Fibroblast of gingiva (primary cell): ENCODE measurements at regions not wholly inside any gene's neighbourhood (a gene's known extent, or its start where the extent isn't known, plus 50 kb on each side); places are given as distances from the start of the nearest gene placed in this dataset.
A peak's percentile ranks its signal among the peaks of the same experiment; 100 is the strongest.

Source experiments
- DNase-seq: peaks from one replicate; pipeline ENCODE4 v3.0.0-alpha.2; 2011; ENCODE audit warnings: low read depth

GRCh38 chr6:138577151-138577915 lies 78.0 kb upstream of the NHSL1 start:
- no peak for DNase-seq

- DNase-seq = no peak
These were observed 80.7 kb upstream of the NHSL1 start for GRCh38 chr6:138580040-138580439.

GRCh38 chr6:138580801-138581200 lies 81.5 kb upstream of the NHSL1 start:
- DNase-seq = no peak

GRCh38 chr6:138582573-138582972 lies 83.3 kb upstream of the NHSL1 start:
- no peak for DNase-seq

GRCh38 chr6:138586638-138587037 lies 87.3 kb upstream of the NHSL1 start:
- no peak for DNase-seq

- DNase-seq = peak; percentile 68
These were observed 89.6 kb upstream of the NHSL1 start for GRCh38 chr6:138588805-138589434.

- peak; percentile 65 for DNase-seq
These were observed 91.8 kb upstream of the NHSL1 start for GRCh38 chr6:138590796-138591709.

- no peak for DNase-seq
These were observed 93.4 kb upstream of the NHSL1 start for GRCh38 chr6:138592749-138593123.

GRCh38 chr6:138593124-138593877 lies 94.0 kb upstream of the NHSL1 start:
- DNase-seq = peak; percentile 95

GRCh38 chr6:138593909-138594757 lies 94.8 kb upstream of the NHSL1 start:
- no peak for DNase-seq

- no peak for DNase-seq
These were observed 95.5 kb upstream of the NHSL1 start for GRCh38 chr6:138594758-138595140.

- DNase-seq = peak; percentile 34
These were observed 96.8 kb upstream of the NHSL1 start for GRCh38 chr6:138596126-138596525.

- DNase-seq = no peak
These were observed 97.3 kb upstream of the NHSL1 start for GRCh38 chr6:138596591-138596990.

GRCh38 chr6:138597336-138597735 lies 98.0 kb upstream of the NHSL1 start:
- DNase-seq = peak; percentile 25

GRCh38 chr6:138598562-138599173 lies 99.4 kb upstream of the NHSL1 start:
- DNase-seq = no peak

GRCh38 chr6:138600261-138600660 lies 101.0 kb upstream of the NHSL1 start:
- no peak for DNase-seq

GRCh38 chr6:138600726-138601125 lies 101.4 kb upstream of the NHSL1 start:
- peak; percentile 83 for DNase-seq

GRCh38 chr6:138601128-138601527 lies 101.8 kb upstream of the NHSL1 start:
- DNase-seq = peak; percentile 23

- DNase-seq = no peak
These were observed 106.7 kb upstream of the NHSL1 start for GRCh38 chr6:138605958-138606357.
